ENCODE measurements at regions not wholly inside any gene's neighbourhood (a gene's known extent, or its start where the extent isn't known, plus 50 kb on each side); places are given as distances from the start of the nearest gene placed in this dataset.

DNA sequence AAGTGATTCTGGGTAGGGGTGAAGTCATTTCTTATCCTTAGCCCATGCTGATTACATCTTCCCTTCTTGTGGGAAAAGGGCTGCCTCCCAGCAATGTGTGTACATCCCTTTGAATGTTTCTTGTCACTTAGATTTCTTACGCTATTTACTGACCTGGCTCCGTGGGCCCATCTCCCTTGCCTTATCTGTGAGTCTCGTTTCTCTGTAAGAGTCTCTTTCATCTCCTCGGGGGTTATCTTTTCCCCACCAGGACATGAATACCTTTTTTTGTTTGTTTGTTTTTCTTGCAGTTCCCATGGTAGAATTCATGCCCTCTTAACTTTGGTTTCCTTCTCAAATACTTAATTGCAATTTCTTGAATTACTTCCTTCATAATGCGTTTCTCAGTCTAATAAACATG, 107.7 kb downstream of the BAMBI start:
- BruUV-seq (replicated peaks), result no TSS peak
- intact Hi-C loops (cut with micrococcal nuclease; ENCODE audit: unreplicated experiment), result no loop called here
- TF ChIP-seq CTCF (conservative IDR thresholded peaks at IDR 0.05; ENCODE audit: low read depth, low read length) (no peak), EZH2 (IDR thresholded peaks at IDR 0.05; ENCODE audit: borderline replicate concordance, low read depth, low read length, poor library complexity, severe bottlenecking) (no peak)
- H3K9me3 ChIP-seq (ENCODE audit: low read depth, low read length, poor library complexity, severe bottlenecking), result no peaks in the 10 kb centered on the region
- H3K27ac ChIP-seq (ENCODE audit: low read depth, low read length, poor library complexity, severe bottlenecking), result no peak overlapping the region
- ChIA-PET POLR2A (ENCODE audit: low non-redundant PET) (no interaction called here), CTCF (no interaction called here)
- no peak overlapping the region for H3K4me3 ChIP-seq (ENCODE audit: low read depth, low read length, poor library complexity, severe bottlenecking)
- no peaks in the 10 kb centered on the region for H3K36me3 ChIP-seq (ENCODE audit: insufficient read depth, low read length, poor library complexity, severe bottlenecking)
- no peaks in the 10 kb centered on the region for H3K27me3 ChIP-seq (replicated peaks; ENCODE audit: insufficient read depth, low read depth, low read length, poor library complexity)
- no peaks in the 10 kb centered on the region for H3K4me1 ChIP-seq (ENCODE audit: insufficient read depth, low read length, poor library complexity, severe bottlenecking)
- no peak for DNase-seq (ENCODE audit: low spot score)

- CTCF ChIA-PET, result no interaction called here
- intact Hi-C loops (cut with micrococcal nuclease; ENCODE audit: unreplicated experiment), result no loop called here
- BruUV-seq (replicated peaks), result no TSS peak
Measured at GRCh38 chr10:28788252-28788651, 110.9 kb downstream of the BAMBI start.

GRCh38 chr10:28788762-28789161, 111.4 kb downstream of the BAMBI start:
- POLR2A ChIA-PET (ENCODE audit: low non-redundant PET), result no interaction called here
- intact Hi-C loops (cut with micrococcal nuclease; ENCODE audit: unreplicated experiment), result no loop called here
- Histone ChIP-seq H3K4me1 (ENCODE audit: insufficient read depth, low read length, poor library complexity, severe bottlenecking) (peaks cover 9% of the 10 kb centered on the region), H3K27ac (ENCODE audit: low read depth, low read length, poor library complexity, severe bottlenecking) (no peak overlapping the region), H3K36me3 (ENCODE audit: insufficient read depth, low read length, poor library complexity, severe bottlenecking) (no peaks in the 10 kb centered on the region), H3K27me3 (replicated peaks; ENCODE audit: insufficient read depth, low read depth, low read length, poor library complexity) (no peaks in the 10 kb centered on the region), H3K9me3 (ENCODE audit: low read depth, low read length, poor library complexity, severe bottlenecking) (no peaks in the 10 kb centered on the region), H3K4me3 (ENCODE audit: low read depth, low read length, poor library complexity, severe bottlenecking) (no peak overlapping the region)
- CTCF ChIA-PET, result no interaction called here
- no TSS peak for BruUV-seq (replicated peaks)
- no peak for DNase-seq (ENCODE audit: low spot score)
- TF ChIP-seq EZH2 (IDR thresholded peaks at IDR 0.05; ENCODE audit: borderline replicate concordance, low read depth, low read length, poor library complexity, severe bottlenecking) (no peak), CTCF (conservative IDR thresholded peaks at IDR 0.05; ENCODE audit: low read depth, low read length) (no peak)

More at GRCh38 chr10:28788252-28788651, 110.9 kb downstream of the BAMBI start:
- no peaks in the 10 kb centered on the region for H3K9me3 ChIP-seq (ENCODE audit: low read depth, low read length, poor library complexity, severe bottlenecking)
- no peaks in the 10 kb centered on the region for H3K27me3 ChIP-seq (replicated peaks; ENCODE audit: insufficient read depth, low read depth, low read length, poor library complexity)
- POLR2A ChIA-PET (ENCODE audit: low non-redundant PET), result no interaction called here
- TF ChIP-seq EZH2 (IDR thresholded peaks at IDR 0.05; ENCODE audit: borderline replicate concordance, low read depth, low read length, poor library complexity, severe bottlenecking) (no peak), CTCF (conservative IDR thresholded peaks at IDR 0.05; ENCODE audit: low read depth, low read length) (no peak)
- H3K27ac ChIP-seq (ENCODE audit: low read depth, low read length, poor library complexity, severe bottlenecking), result no peak overlapping the region
- no peaks in the 10 kb centered on the region for H3K36me3 ChIP-seq (ENCODE audit: insufficient read depth, low read length, poor library complexity, severe bottlenecking)
- no peak for DNase-seq (ENCODE audit: low spot score)
- no peak overlapping the region for H3K4me3 ChIP-seq (ENCODE audit: low read depth, low read length, poor library complexity, severe bottlenecking)
- H3K4me1 ChIP-seq (ENCODE audit: insufficient read depth, low read length, poor library complexity, severe bottlenecking), result peaks cover 4% of the 10 kb centered on the region

All from A673 (cell line).